Caco-2 (cell line): ENCODE measurements at regions not wholly inside any gene's neighbourhood (a gene's known extent, or its start where the extent isn't known, plus 50 kb on each side); places are given as distances from the start of the nearest gene placed in this dataset.

Source experiments
- BruUV-seq: library from RNA; stranded (reverse); fragments of 400-500 nt; replicated peaks from 2 replicates; lab custom pipeline; 2021; lab: Mats Ljungman, UMichigan
- CTCF ChIA-PET: fragments of 300-600 bp; sonication (Branson Sonifier 250); formaldehyde crosslinking; loops from one replicate; lab custom pipeline; 2022; ENCODE audit warnings: antibody characterized with exemption; lab: Charles Lee
- POLR2A ChIA-PET: fragments of 300-600 bp; sonication (Branson Sonifier 250); formaldehyde crosslinking; loops from one replicate; lab custom pipeline; 2022; ENCODE audit warnings: antibody characterized with exemption; lab: Charles Lee
- DNase-seq, 2 experiments: peaks; one replicate each; pipeline versions ENCODE4 v3.0.0 to v3.0.0-alpha.2; 2020 to 2022
- H3K27me3 ChIP-seq: replicated peaks from 2 replicates; pipeline ENCODE4 v1.6.0; 2011; ENCODE audit warnings: low read length; ENCODE audit not compliant: control insufficient read depth, insufficient read depth
- H3K36me3 ChIP-seq: 2 replicates; pipeline ENCODE4 v1.5.1; 2011; ENCODE audit warnings: low read length; ENCODE audit not compliant: control insufficient read depth, insufficient read depth
- H3K4me1 ChIP-seq: fragments of 250-450 bp; sonication (Bioruptor Pico); 2 replicates; pipeline ENCODE4 v1.5.1; 2020; ENCODE audit warnings: mild to moderate bottlenecking
- H3K4me3 ChIP-seq: 2 replicates; pipeline ENCODE4 v1.5.1; 2011; ENCODE audit warnings: low read depth, mild to moderate bottlenecking, control low read depth, low read length
- H3K9me3 ChIP-seq: fragments of 250-450 bp; sonication (Bioruptor Pico); 2 replicates; pipeline ENCODE4 v1.5.1; 2020; ENCODE audit warnings: mild to moderate bottlenecking, moderate library complexity
- H3K27ac Mint-ChIP-seq: one replicate; pipeline ENCODE4 v1.8.0; 2022; ENCODE audit warnings: mixed read lengths; ENCODE audit not compliant: unreplicated experiment
- H3K27me3 Mint-ChIP-seq: one replicate; pipeline ENCODE4 v1.8.0; 2022; ENCODE audit warnings: mixed read lengths; ENCODE audit not compliant: insufficient read depth, unreplicated experiment
- H3K36me3 Mint-ChIP-seq: one replicate; pipeline ENCODE4 v1.8.0; 2022; ENCODE audit warnings: mild to moderate bottlenecking, mixed read lengths; ENCODE audit not compliant: insufficient read depth, unreplicated experiment
- H3K4me1 Mint-ChIP-seq: one replicate; pipeline ENCODE4 v1.8.0; 2022; ENCODE audit warnings: low read depth, mixed read lengths; ENCODE audit not compliant: unreplicated experiment
- H3K4me3 Mint-ChIP-seq: one replicate; pipeline ENCODE4 v1.8.0; 2022; ENCODE audit warnings: mild to moderate bottlenecking, moderate library complexity, mixed read lengths; ENCODE audit not compliant: unreplicated experiment
- H3K9me3 Mint-ChIP-seq: one replicate; pipeline ENCODE4 v1.8.0; 2022; ENCODE audit warnings: mixed read lengths; ENCODE audit not compliant: unreplicated experiment
- intact Hi-C: fragments of 100-400 bp; cut with micrococcal nuclease; formaldehyde crosslinking; loops from one replicate; pipeline ENCODE4 v1.10.0; 2022; ENCODE audit not compliant: unreplicated experiment
- TF ChIP-seq, protein P1 (sequence below), 2 experiments: fragments of 200-600 bp in 1 of 2; IDR thresholded peaks; 1 replicate in 1 of 2; 2 replicates in 1 of 2; pipeline versions ENCODE4 v1.5.1 to v1.8.0; 2011 to 2022; ENCODE audit warnings: antibody characterized with exemption in 1 of 2, control low read depth in 1 of 2, inconsistent platforms in 1 of 2, low read depth in 1 of 2, low read length in 1 of 2, mild to moderate bottlenecking in 1 of 2, moderate library complexity in 1 of 2; ENCODE audit not compliant: insufficient read depth in 1 of 2, severe bottlenecking in 1 of 2, unreplicated experiment in 1 of 2

DNA sequence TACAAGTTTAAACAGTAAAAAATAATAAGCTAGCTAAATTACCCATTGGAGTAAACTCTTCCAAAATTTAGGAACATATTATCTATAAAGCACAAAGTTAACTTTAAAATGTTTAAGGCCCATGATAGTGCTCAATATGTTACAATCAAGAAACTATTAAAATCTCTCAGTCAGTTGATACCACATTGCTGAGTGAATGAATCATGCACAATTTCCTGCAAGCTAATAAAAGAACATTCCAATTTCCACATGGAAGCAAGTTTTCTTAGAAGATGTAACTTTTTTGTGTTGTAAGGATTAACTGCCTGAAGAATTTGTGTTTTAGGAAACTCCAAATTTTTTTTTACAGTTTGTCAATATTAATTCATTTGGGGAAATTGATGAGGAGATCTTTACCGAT lies 666.6 kb downstream of the SLITRK1 start:
- TF ChIP-seq, protein P1, sequence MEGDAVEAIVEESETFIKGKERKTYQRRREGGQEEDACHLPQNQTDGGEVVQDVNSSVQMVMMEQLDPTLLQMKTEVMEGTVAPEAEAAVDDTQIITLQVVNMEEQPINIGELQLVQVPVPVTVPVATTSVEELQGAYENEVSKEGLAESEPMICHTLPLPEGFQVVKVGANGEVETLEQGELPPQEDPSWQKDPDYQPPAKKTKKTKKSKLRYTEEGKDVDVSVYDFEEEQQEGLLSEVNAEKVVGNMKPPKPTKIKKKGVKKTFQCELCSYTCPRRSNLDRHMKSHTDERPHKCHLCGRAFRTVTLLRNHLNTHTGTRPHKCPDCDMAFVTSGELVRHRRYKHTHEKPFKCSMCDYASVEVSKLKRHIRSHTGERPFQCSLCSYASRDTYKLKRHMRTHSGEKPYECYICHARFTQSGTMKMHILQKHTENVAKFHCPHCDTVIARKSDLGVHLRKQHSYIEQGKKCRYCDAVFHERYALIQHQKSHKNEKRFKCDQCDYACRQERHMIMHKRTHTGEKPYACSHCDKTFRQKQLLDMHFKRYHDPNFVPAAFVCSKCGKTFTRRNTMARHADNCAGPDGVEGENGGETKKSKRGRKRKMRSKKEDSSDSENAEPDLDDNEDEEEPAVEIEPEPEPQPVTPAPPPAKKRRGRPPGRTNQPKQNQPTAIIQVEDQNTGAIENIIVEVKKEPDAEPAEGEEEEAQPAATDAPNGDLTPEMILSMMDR (IDR thresholded peaks at IDR 0.05; ENCODE audit: insufficient read depth in 1 of 2, low read depth in 1 of 2, low read length in 1 of 2, severe bottlenecking in 1 of 2, unreplicated experiment in 1 of 2) = no peak
- Histone ChIP-seq H3K4me1 (no peaks in the 10 kb centered on the region), H3K27me3 (no peaks in the 10 kb centered on the region), H3K4me3 (no peak overlapping the region), H3K36me3 (no peaks in the 10 kb centered on the region), H3K9me3 (no peaks in the 10 kb centered on the region)
- no peak overlapping the region for H3K27ac Mint-ChIP-seq
- H3K27me3 Mint-ChIP-seq = no peaks in the 10 kb centered on the region
- CTCF ChIA-PET = no interaction called here
- POLR2A ChIA-PET = no interaction called here
- intact Hi-C loops = no loop called here
- no peaks in the 10 kb centered on the region for H3K4me1 Mint-ChIP-seq
- H3K4me3 Mint-ChIP-seq = no peak overlapping the region
- BruUV-seq = no TSS peak
- DNase-seq = no peak
- H3K9me3 Mint-ChIP-seq = no peaks in the 10 kb centered on the region
- H3K36me3 Mint-ChIP-seq = no peaks in the 10 kb centered on the region

DNA sequence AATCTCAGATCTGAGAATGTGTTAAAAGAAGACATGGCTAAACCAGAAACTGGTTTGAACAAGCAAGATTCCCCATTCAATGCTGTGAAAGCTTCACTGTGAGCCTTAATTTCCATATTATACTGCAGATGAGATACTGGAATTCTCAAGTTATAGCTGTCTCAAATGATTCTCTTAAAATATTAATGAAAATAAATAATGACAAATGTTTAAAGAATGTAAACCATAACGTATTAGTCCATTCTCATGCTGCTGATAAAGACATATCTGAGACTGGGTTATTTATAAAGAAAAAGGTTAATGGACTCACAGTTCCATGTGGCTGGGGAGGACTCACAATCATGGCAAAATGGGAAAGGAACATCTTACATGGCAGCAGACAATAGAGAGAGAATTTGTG lies 667.8 kb downstream of the SLITRK1 start:
- intact Hi-C loops = no loop called here
- no peaks in the 10 kb centered on the region for H3K9me3 ChIP-seq
- H3K36me3 ChIP-seq = no peaks in the 10 kb centered on the region
- Mint-ChIP-seq H3K27ac (no peak overlapping the region), H3K9me3 (no peaks in the 10 kb centered on the region), H3K36me3 (no peaks in the 10 kb centered on the region), H3K27me3 (no peaks in the 10 kb centered on the region), H3K4me1 (no peaks in the 10 kb centered on the region), H3K4me3 (no peak overlapping the region)
- no TSS peak for BruUV-seq
- no peaks in the 10 kb centered on the region for H3K4me1 ChIP-seq
- no peak for DNase-seq
- ChIA-PET CTCF (no interaction called here), POLR2A (no interaction called here)
- TF ChIP-seq, protein P1 (IDR thresholded peaks at IDR 0.05; ENCODE audit: insufficient read depth in 1 of 2, low read depth in 1 of 2, low read length in 1 of 2, severe bottlenecking in 1 of 2, unreplicated experiment in 1 of 2) = no peak
- no peak overlapping the region for H3K4me3 ChIP-seq
- no peaks in the 10 kb centered on the region for H3K27me3 ChIP-seq

DNA sequence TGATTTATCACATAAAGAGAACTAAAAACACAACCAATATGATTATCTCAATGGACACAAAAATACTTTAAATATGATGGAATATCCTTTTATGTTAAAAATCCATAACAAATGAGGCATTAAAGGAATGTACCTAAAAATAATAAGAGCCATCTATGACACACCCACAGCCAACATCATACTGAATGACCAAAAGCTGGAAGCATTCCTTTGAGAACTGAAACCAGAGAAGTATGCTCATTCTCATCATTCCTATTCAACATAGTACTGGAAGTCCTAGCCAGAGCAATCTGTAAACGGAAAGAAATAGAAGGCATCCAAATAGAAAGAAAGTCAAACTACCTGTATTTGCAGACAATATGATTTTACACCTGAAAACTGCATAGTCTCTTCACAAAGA lies 671.0 kb downstream of the SLITRK1 start:
- no peak for DNase-seq
- ChIA-PET CTCF (no interaction called here), POLR2A (no interaction called here)
- intact Hi-C loops = no loop called here
- H3K9me3 ChIP-seq = no peaks in the 10 kb centered on the region
- H3K4me1 Mint-ChIP-seq = no peaks in the 10 kb centered on the region
- no peaks in the 10 kb centered on the region for H3K36me3 Mint-ChIP-seq
- no peaks in the 10 kb centered on the region for H3K9me3 Mint-ChIP-seq
- no peak overlapping the region for H3K27ac Mint-ChIP-seq
- H3K4me3 Mint-ChIP-seq = no peak overlapping the region
- H3K27me3 ChIP-seq = no peaks in the 10 kb centered on the region
- no peaks in the 10 kb centered on the region for H3K36me3 ChIP-seq
- BruUV-seq = no TSS peak
- TF ChIP-seq, protein P1 (IDR thresholded peaks at IDR 0.05; ENCODE audit: insufficient read depth in 1 of 2, low read depth in 1 of 2, low read length in 1 of 2, severe bottlenecking in 1 of 2, unreplicated experiment in 1 of 2) = no peak
- no peaks in the 10 kb centered on the region for H3K27me3 Mint-ChIP-seq
- no peaks in the 10 kb centered on the region for H3K4me1 ChIP-seq
- H3K4me3 ChIP-seq = no peak overlapping the region
